ENCODE measurements at regions not wholly inside any gene's neighbourhood (a gene's known extent, or its start where the extent isn't known, plus 50 kb on each side); places are given as distances from the start of the nearest gene placed in this dataset.

- TF ChIP-seq CTCF (conservative IDR thresholded peaks at IDR 0.05; ENCODE audit: low read length): no peak
- no peak for TF ChIP-seq EZH2phosphoT487 (IDR thresholded peaks at IDR 0.05; ENCODE audit: borderline replicate concordance, low read depth, low read length)
Measured at GRCh38 chr20:2203436-2203835, 92.4 kb upstream of the TGM3 start.

Measured in OCI-LY7 (cell line).